Hepatocyte (in vitro differentiated cells): ENCODE measurements at regions not wholly inside any gene's neighbourhood (a gene's known extent, or its start where the extent isn't known, plus 50 kb on each side); places are given as distances from the start of the nearest gene placed in this dataset.

ENCODE experiments used
- DNase-seq: peaks from one replicate; pipeline ENCODE4 v3.0.0-alpha.2; 2016; ENCODE audit warnings: low spot score
- H2AFZ ChIP-seq: fragments of 200-600 bp; sonication (generic); 2 replicates; pipeline ENCODE4 v1.6.0; 2016; ENCODE audit warnings: antibody characterized with exemption, mild to moderate bottlenecking
- H3K27ac ChIP-seq: fragments of 200-600 bp; sonication (generic); 2 replicates; pipeline ENCODE4 v1.5.1; 2016; ENCODE audit warnings: mild to moderate bottlenecking
- H3K27me3 ChIP-seq: fragments of 200-600 bp; sonication (generic); 2 replicates; pipeline ENCODE4 v1.6.1; 2016
- H3K36me3 ChIP-seq: fragments of 200-600 bp; sonication (generic); replicated peaks from 2 replicates; pipeline ENCODE4 v1.5.1; 2016; ENCODE audit warnings: low read depth; ENCODE audit not compliant: insufficient read depth
- H3K4me1 ChIP-seq: fragments of 200-600 bp; sonication (generic); 2 replicates; pipeline ENCODE4 v1.5.1; 2016; ENCODE audit warnings: mild to moderate bottlenecking, moderate library complexity; ENCODE audit not compliant: insufficient read depth
- H3K4me2 ChIP-seq: fragments of 200-600 bp; sonication (generic); 2 replicates; pipeline ENCODE4 v1.6.0; 2016
- H3K4me3 ChIP-seq: fragments of 200-600 bp; sonication (generic); 2 replicates; pipeline ENCODE4 v1.5.1; 2016; ENCODE audit warnings: mild to moderate bottlenecking
- H3K79me2 ChIP-seq: fragments of 200-600 bp; sonication (generic); 2 replicates; pipeline ENCODE4 v1.6.0; 2017; ENCODE audit warnings: mild to moderate bottlenecking
- H3K9me2 ChIP-seq: fragments of 200-600 bp; sonication (generic); replicated peaks from 2 replicates; pipeline ENCODE4 v1.6.0; 2017; ENCODE audit warnings: mild to moderate bottlenecking; ENCODE audit not compliant: insufficient read depth
- H3K9me3 ChIP-seq: fragments of 200-600 bp; sonication (generic); 2 replicates; pipeline ENCODE4 v1.5.1; 2016; ENCODE audit warnings: low read depth, mild to moderate bottlenecking
- H4K20me1 ChIP-seq: fragments of 200-600 bp; sonication (generic); 2 replicates; pipeline ENCODE4 v1.6.0; 2016; ENCODE audit warnings: mild to moderate bottlenecking; ENCODE audit not compliant: insufficient read depth, poor library complexity, severe bottlenecking
- CTCF ChIP-seq: fragments of 200-600 bp; sonication (generic); IDR thresholded peaks from 2 replicates; pipeline ENCODE4 v1.5.1; 2016; ENCODE audit warnings: antibody characterized with exemption, mild to moderate bottlenecking; ENCODE audit not compliant: poor library complexity
- EZH2 ChIP-seq: fragments of 200-600 bp; sonication (generic); IDR thresholded peaks from 2 replicates; pipeline ENCODE4 v1.6.1; 2016; ENCODE audit warnings: antibody characterized with exemption, mild to moderate bottlenecking, borderline replicate concordance
- EZH2phosphoT487 ChIP-seq: fragments of 200-600 bp; sonication (generic); IDR thresholded peaks from one replicate; pipeline ENCODE4 v1.6.1; 2018; ENCODE audit warnings: antibody characterized with exemption, mild to moderate bottlenecking, low read depth, moderate library complexity; ENCODE audit not compliant: unreplicated experiment, severe bottlenecking
- WGBS: methylation state at CpG from one replicate; pipeline ENCODE4 v1.1.6; 2016; ENCODE audit warnings: low lambda C conversion rate; ENCODE audit errors: missing lambda C conversion rate; 5-methylcytosine and 5-hydroxymethylcytosine counted together

DNA sequence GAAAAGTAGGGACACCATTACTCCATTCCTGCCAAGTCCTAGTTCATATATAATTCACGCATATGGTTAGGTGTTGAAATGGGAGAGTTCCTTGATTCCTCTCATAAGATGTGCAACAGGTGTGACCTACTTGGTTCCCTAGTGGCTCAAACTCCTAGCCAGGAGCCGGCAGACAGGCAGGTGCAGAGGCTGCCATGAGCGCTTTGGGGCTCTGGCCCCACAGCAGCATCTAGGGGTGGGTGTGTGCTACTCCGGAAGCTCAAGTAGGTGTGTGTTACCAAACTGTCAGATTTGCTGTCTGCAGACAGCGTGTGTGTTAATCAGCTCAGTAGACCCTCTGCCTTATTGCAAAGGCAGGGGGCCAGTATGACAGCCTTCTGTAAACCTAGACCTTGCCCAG is 1652.4 kb upstream of the ACO1 start:
- H3K27ac ChIP-seq = no peak overlapping the region
- H3K9me2 ChIP-seq = no peaks in the 10 kb centered on the region
- DNase-seq = no peak
- TF ChIP-seq EZH2 = no peak
- TF ChIP-seq CTCF = no peak
- TF ChIP-seq EZH2phosphoT487 = no peak
- H3K4me1 ChIP-seq = no peaks in the 10 kb centered on the region
- no peak overlapping the region for H3K4me2 ChIP-seq
- no peaks in the 10 kb centered on the region for H3K36me3 ChIP-seq
- H2AFZ ChIP-seq = no peak overlapping the region
- H3K27me3 ChIP-seq = no peaks in the 10 kb centered on the region
- no peaks in the 10 kb centered on the region for H3K9me3 ChIP-seq
- H3K79me2 ChIP-seq = no peaks in the 10 kb centered on the region
- H3K4me3 ChIP-seq = no peak overlapping the region
- 87% methylated on average over 5 of the region's 5 CpGs for WGBS
- H4K20me1 ChIP-seq = no peaks in the 10 kb centered on the region

DNA sequence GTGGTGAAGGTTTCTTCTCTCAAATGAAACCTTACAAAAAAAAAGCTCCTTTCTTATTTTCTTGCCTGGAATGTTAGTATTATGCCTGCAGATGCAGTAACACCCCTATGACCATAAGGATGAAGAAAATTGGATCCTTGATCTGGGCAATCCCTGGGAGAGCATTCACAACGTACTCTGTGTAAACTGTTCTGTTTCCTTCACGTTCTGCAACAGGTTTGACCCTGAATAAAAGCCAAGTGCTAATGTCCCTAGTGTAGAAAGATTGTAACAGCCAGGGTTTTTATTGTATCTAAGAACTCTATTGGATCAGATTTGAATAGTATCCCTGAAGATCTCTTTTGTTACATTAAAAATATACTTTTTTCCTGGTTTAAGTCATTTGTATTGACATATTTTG is 1639.6 kb upstream of the ACO1 start:
- H3K4me2 ChIP-seq = no peak overlapping the region
- no peaks in the 10 kb centered on the region for H3K9me3 ChIP-seq
- no peaks in the 10 kb centered on the region for H3K79me2 ChIP-seq
- no peaks in the 10 kb centered on the region for H3K27me3 ChIP-seq
- H3K27ac ChIP-seq = no peak overlapping the region
- 83% methylated on average over 2 of the region's 2 CpGs for WGBS
- H3K4me3 ChIP-seq = no peak overlapping the region
- no peaks in the 10 kb centered on the region for H3K36me3 ChIP-seq
- TF ChIP-seq CTCF (no peak), EZH2 (no peak), EZH2phosphoT487 (no peak)
- H2AFZ ChIP-seq = no peak overlapping the region
- H4K20me1 ChIP-seq = no peaks in the 10 kb centered on the region
- no peaks in the 10 kb centered on the region for H3K4me1 ChIP-seq
- H3K9me2 ChIP-seq = no peaks in the 10 kb centered on the region
- DNase-seq = no peak

GRCh38 chr9:30746589-30746988 is 1637.9 kb upstream of the ACO1 start:
- H3K27ac ChIP-seq = no peak overlapping the region
- H3K4me2 ChIP-seq = no peak overlapping the region
- H3K9me2 ChIP-seq = no peaks in the 10 kb centered on the region
- H4K20me1 ChIP-seq = no peaks in the 10 kb centered on the region
- no peak overlapping the region for H3K4me3 ChIP-seq
- H3K79me2 ChIP-seq = no peaks in the 10 kb centered on the region
- H2AFZ ChIP-seq = no peak overlapping the region
- no peaks in the 10 kb centered on the region for H3K27me3 ChIP-seq
- DNase-seq = no peak
- no peaks in the 10 kb centered on the region for H3K36me3 ChIP-seq
- TF ChIP-seq EZH2 (no peak), EZH2phosphoT487 (no peak), CTCF (no peak)
- H3K9me3 ChIP-seq = no peaks in the 10 kb centered on the region
- H3K4me1 ChIP-seq = no peaks in the 10 kb centered on the region

DNA sequence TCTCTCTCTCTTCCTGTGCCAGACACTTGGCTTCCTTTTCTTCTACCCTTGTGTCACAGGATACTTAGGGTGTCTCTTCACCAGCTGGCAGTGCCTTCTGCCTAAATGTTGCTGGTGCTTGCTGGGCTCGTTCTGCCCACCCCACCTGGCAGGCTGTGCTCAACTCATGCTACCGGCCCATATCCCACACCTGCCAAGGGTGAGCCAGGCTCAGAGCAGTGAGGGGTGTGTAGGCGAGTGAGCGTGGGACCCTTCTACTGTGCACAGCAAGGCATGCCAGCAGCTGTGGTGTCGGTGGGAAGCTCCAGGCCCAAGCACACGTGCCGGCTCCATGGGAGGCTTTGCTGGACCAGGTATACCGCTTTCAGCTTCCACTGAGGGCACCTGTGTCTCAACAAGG is 1626.7 kb upstream of the ACO1 start:
- H3K27ac ChIP-seq = no peak overlapping the region
- no peaks in the 10 kb centered on the region for H4K20me1 ChIP-seq
- H2AFZ ChIP-seq = no peak overlapping the region
- no peaks in the 10 kb centered on the region for H3K36me3 ChIP-seq
- H3K4me3 ChIP-seq = no peak overlapping the region
- DNase-seq = no peak
- H3K9me3 ChIP-seq = no peaks in the 10 kb centered on the region
- TF ChIP-seq EZH2phosphoT487 (no peak), EZH2 (no peak), CTCF (no peak)
- no peaks in the 10 kb centered on the region for H3K4me1 ChIP-seq
- no peak overlapping the region for H3K4me2 ChIP-seq
- H3K27me3 ChIP-seq = no peaks in the 10 kb centered on the region
- WGBS = 92% methylated on average over 8 of the region's 8 CpGs
- no peaks in the 10 kb centered on the region for H3K79me2 ChIP-seq
- H3K9me2 ChIP-seq = no peaks in the 10 kb centered on the region
